ENCODE measurements at regions not wholly inside any gene's neighbourhood (a gene's known extent, or its start where the extent isn't known, plus 50 kb on each side); places are given as distances from the start of the nearest gene placed in this dataset.

DNA sequence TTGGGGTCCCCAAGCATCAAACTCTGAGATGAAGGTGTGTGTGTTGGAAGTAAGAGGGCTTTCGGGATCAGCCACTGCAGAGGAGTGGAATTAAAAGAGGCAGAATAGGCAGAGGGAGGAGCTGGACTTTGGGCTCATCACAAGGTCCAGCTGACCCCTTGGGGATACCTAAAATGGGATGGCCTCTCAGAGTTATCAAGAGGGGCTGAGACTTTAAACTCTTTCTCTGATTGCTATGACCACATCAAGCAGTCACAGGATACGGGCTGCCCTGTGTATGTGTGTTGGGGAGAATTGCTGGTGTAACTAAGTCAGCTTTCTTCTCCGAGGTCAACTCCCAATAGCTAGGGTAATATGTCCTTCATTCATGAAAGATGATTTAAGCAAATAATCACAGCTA lies 127.7 kb upstream of the SLC14A2 start:
- TF ChIP-seq, protein P1, sequence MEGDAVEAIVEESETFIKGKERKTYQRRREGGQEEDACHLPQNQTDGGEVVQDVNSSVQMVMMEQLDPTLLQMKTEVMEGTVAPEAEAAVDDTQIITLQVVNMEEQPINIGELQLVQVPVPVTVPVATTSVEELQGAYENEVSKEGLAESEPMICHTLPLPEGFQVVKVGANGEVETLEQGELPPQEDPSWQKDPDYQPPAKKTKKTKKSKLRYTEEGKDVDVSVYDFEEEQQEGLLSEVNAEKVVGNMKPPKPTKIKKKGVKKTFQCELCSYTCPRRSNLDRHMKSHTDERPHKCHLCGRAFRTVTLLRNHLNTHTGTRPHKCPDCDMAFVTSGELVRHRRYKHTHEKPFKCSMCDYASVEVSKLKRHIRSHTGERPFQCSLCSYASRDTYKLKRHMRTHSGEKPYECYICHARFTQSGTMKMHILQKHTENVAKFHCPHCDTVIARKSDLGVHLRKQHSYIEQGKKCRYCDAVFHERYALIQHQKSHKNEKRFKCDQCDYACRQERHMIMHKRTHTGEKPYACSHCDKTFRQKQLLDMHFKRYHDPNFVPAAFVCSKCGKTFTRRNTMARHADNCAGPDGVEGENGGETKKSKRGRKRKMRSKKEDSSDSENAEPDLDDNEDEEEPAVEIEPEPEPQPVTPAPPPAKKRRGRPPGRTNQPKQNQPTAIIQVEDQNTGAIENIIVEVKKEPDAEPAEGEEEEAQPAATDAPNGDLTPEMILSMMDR (IDR thresholded peaks at IDR 0.05) = no peak
- no peak for TF ChIP-seq EZH2phosphoT487 (IDR thresholded peaks at IDR 0.05)
- TF ChIP-seq EZH2 (IDR thresholded peaks at IDR 0.05) = no peak
